ENCODE measurements at regions not wholly inside any gene's neighbourhood (a gene's known extent, or its start where the extent isn't known, plus 50 kb on each side); places are given as distances from the start of the nearest gene placed in this dataset.

- TF ChIP-seq ZNF174 (CRISPR knock-in tag; IDR thresholded peaks at IDR 0.05): no peak
- no peak for TF ChIP-seq ZNF609 (CRISPR knock-in tag; IDR thresholded peaks at IDR 0.05; ENCODE audit: borderline replicate concordance)
- TF ChIP-seq ZNF316 (IDR thresholded peaks at IDR 0.05): no peak
- no peak for TF ChIP-seq POLR3G (IDR thresholded peaks at IDR 0.05; ENCODE audit: extremely low read depth, insufficient read length, insufficient replicate concordance)
- TF ChIP-seq ZNF124 (CRISPR knock-in tag; IDR thresholded peaks at IDR 0.05): no peak
These were observed 233.3 kb downstream of the CHD9NB start (continued) for GRCh38 chr16:52819405-52819804.

GRCh38 chr16:52817696-52818095 lies 235.0 kb downstream of the CHD9NB start:
- Histone ChIP-seq H3K36me3 (ENCODE audit: control insufficient read depth, insufficient read depth, low read length) (no peaks in the 10 kb centered on the region), H2AFZ (ENCODE audit: low read depth, low read length) (no peak overlapping the region), H3K9me1 (ENCODE audit: control insufficient read depth, insufficient read depth, low read length) (no peaks in the 10 kb centered on the region), H3K4me2 (ENCODE audit: insufficient read depth, low read length) (no peak overlapping the region), H3K4me1 (replicated peaks in 1 of 2; ENCODE audit: control insufficient read depth in 2 of 2, insufficient read depth in 2 of 2, low read length in 2 of 2) (no peaks in the 10 kb centered on the region), H3K9ac (ENCODE audit: insufficient read depth in 1 of 2, low read depth in 2 of 2, low read length in 2 of 2) (no peak overlapping the region), H3K27ac (ENCODE audit: extremely low read depth, low read depth, low read length) (no peak overlapping the region), H3K79me2 (ENCODE audit: control insufficient read depth, insufficient read depth, low read length) (no peaks in the 10 kb centered on the region), H3K9me3 (replicated peaks; ENCODE audit: control insufficient read depth, insufficient read depth, low read depth, low read length) (no peaks in the 10 kb centered on the region), H3K27me3 (ENCODE audit: control insufficient read depth in 2 of 2, insufficient read depth in 2 of 2, low read length in 2 of 2) (no peaks in the 10 kb centered on the region), H4K20me1 (replicated peaks; ENCODE audit: control insufficient read depth, insufficient read depth, low read length) (no peaks in the 10 kb centered on the region), H3K4me3 (no peak overlapping the region)
- BruUV-seq (replicated peaks): no TSS peak
- in situ Hi-C loops (cut with MboI) (no loop called here), intact Hi-C loops (cut with micrococcal nuclease) (no loop called here)
- ChIA-PET CTCF (ENCODE audit: low intra/inter-chr PET ratio) (no interaction called here), POLR2A (no interaction called here)
- peak in 1 of 4 experiments; percentile 0 for DNase-seq (ENCODE audit: extremely low read depth in 1 of 4, low spot score in 3 of 4)
- 1% methylated on average over 6 of the region's 6 CpGs for WGBS (ENCODE audit: insufficient coverage, low coverage, missing lambda C conversion rate)
- ATAC-seq: no peak
- no peak for FAIRE-seq
- TF ChIP-seq ZNF436 (CRISPR knock-in tag; IDR thresholded peaks at IDR 0.05): no peak
- TF ChIP-seq ARID2 (IDR thresholded peaks at IDR 0.05): no peak
- TF ChIP-seq GTF3C2 (IDR thresholded peaks at IDR 0.05; ENCODE audit: borderline replicate concordance, extremely low read depth, insufficient read length): no peak
- no peak for TF ChIP-seq DMBX1 (CRISPR knock-in tag; IDR thresholded peaks at IDR 0.05; ENCODE audit: borderline replicate concordance)
- no peak for TF ChIP-seq ELF4 (CRISPR knock-in tag; IDR thresholded peaks at IDR 0.05)
- TF ChIP-seq ZFP30 (CRISPR knock-in tag; IDR thresholded peaks at IDR 0.05; ENCODE audit: borderline replicate concordance): no peak
- TF ChIP-seq NUFIP1 (IDR thresholded peaks at IDR 0.05; ENCODE audit: partially characterized antibody): no peak
- no peak for TF ChIP-seq SIN3A (IDR thresholded peaks at IDR 0.05; ENCODE audit: borderline replicate concordance in 2 of 2, control insufficient read depth in 1 of 2, low read depth in 2 of 2, low read length in 2 of 2)
